AG10803 (cell line): ENCODE measurements at regions not wholly inside any gene's neighbourhood (a gene's known extent, or its start where the extent isn't known, plus 50 kb on each side); places are given as distances from the start of the nearest gene placed in this dataset.
A peak's percentile ranks its signal among the peaks of the same experiment; 100 is the strongest.

Source experiments
- DNase-seq: peaks from one replicate; pipeline ENCODE4 v3.0.0; 2010; ENCODE audit warnings: low read depth
- H3K4me3 ChIP-seq: 2 replicates; pipeline ENCODE4 v1.5.1; 2011; ENCODE audit warnings: mild to moderate bottlenecking, low read length, control low read depth
- CTCF ChIP-seq: conservative IDR thresholded peaks from 2 replicates; pipeline ENCODE4 v1.5.1; 2011; ENCODE audit warnings: mild to moderate bottlenecking, low read length, control low read depth, inconsistent platforms

GRCh38 chr15:39506146-39506545, 74.7 kb upstream of the THBS1 start:
- no peak overlapping the region for H3K4me3 ChIP-seq
- no peak for TF ChIP-seq CTCF

GRCh38 chr15:39508536-39508935, 72.3 kb upstream of the THBS1 start:
- peak; percentile 20 for DNase-seq
- no peak for TF ChIP-seq CTCF
- no peak overlapping the region for H3K4me3 ChIP-seq

More at GRCh38 chr15:39506146-39506545, 74.7 kb upstream of the THBS1 start:
- DNase-seq = peak; percentile 25

GRCh38 chr15:39510001-39510701, 70.7 kb upstream of the THBS1 start:
- H3K4me3 ChIP-seq = no peak overlapping the region
- no peak for DNase-seq
- TF ChIP-seq CTCF = no peak

GRCh38 chr15:39511000-39511915, 69.6 kb upstream of the THBS1 start:
- peak; percentile 89 for DNase-seq
- H3K4me3 ChIP-seq = peak overlapping the region; percentile 5
- no peak for TF ChIP-seq CTCF

GRCh38 chr15:39511916-39512260, 69.0 kb upstream of the THBS1 start:
- DNase-seq = peak; percentile 88

GRCh38 chr15:39512643-39513042, 68.2 kb upstream of the THBS1 start:
- no peak overlapping the region for H3K4me3 ChIP-seq
- no peak for TF ChIP-seq CTCF
- DNase-seq = no peak

More at GRCh38 chr15:39511916-39512260, 69.0 kb upstream of the THBS1 start:
- H3K4me3 ChIP-seq = no peak overlapping the region
- no peak for TF ChIP-seq CTCF
